Caco-2 (cell line): ENCODE measurements at regions not wholly inside any gene's neighbourhood (a gene's known extent, or its start where the extent isn't known, plus 50 kb on each side); places are given as distances from the start of the nearest gene placed in this dataset.

Experiments
- BruUV-seq: library from RNA; stranded (reverse); fragments of 400-500 nt; replicated peaks from 2 replicates; lab custom pipeline; 2021; lab: Mats Ljungman, UMichigan
- CTCF ChIA-PET: fragments of 300-600 bp; sonication (Branson Sonifier 250); formaldehyde crosslinking; loops from one replicate; lab custom pipeline; 2022; ENCODE audit warnings: antibody characterized with exemption; lab: Charles Lee
- POLR2A ChIA-PET: fragments of 300-600 bp; sonication (Branson Sonifier 250); formaldehyde crosslinking; loops from one replicate; lab custom pipeline; 2022; ENCODE audit warnings: antibody characterized with exemption; lab: Charles Lee
- DNase-seq, 2 experiments: peaks; one replicate each; pipeline versions ENCODE4 v3.0.0 to v3.0.0-alpha.2; 2020 to 2022
- H3K27me3 ChIP-seq: replicated peaks from 2 replicates; pipeline ENCODE4 v1.6.0; 2011; ENCODE audit warnings: low read length; ENCODE audit not compliant: control insufficient read depth, insufficient read depth
- H3K36me3 ChIP-seq: 2 replicates; pipeline ENCODE4 v1.5.1; 2011; ENCODE audit warnings: low read length; ENCODE audit not compliant: control insufficient read depth, insufficient read depth
- H3K4me1 ChIP-seq: fragments of 250-450 bp; sonication (Bioruptor Pico); 2 replicates; pipeline ENCODE4 v1.5.1; 2020; ENCODE audit warnings: mild to moderate bottlenecking
- H3K4me3 ChIP-seq: 2 replicates; pipeline ENCODE4 v1.5.1; 2011; ENCODE audit warnings: low read depth, mild to moderate bottlenecking, control low read depth, low read length
- H3K9me3 ChIP-seq: fragments of 250-450 bp; sonication (Bioruptor Pico); 2 replicates; pipeline ENCODE4 v1.5.1; 2020; ENCODE audit warnings: mild to moderate bottlenecking, moderate library complexity
- H3K27ac Mint-ChIP-seq: one replicate; pipeline ENCODE4 v1.8.0; 2022; ENCODE audit warnings: mixed read lengths; ENCODE audit not compliant: unreplicated experiment
- H3K27me3 Mint-ChIP-seq: one replicate; pipeline ENCODE4 v1.8.0; 2022; ENCODE audit warnings: mixed read lengths; ENCODE audit not compliant: insufficient read depth, unreplicated experiment
- H3K36me3 Mint-ChIP-seq: one replicate; pipeline ENCODE4 v1.8.0; 2022; ENCODE audit warnings: mild to moderate bottlenecking, mixed read lengths; ENCODE audit not compliant: insufficient read depth, unreplicated experiment
- H3K4me1 Mint-ChIP-seq: one replicate; pipeline ENCODE4 v1.8.0; 2022; ENCODE audit warnings: low read depth, mixed read lengths; ENCODE audit not compliant: unreplicated experiment
- H3K4me3 Mint-ChIP-seq: one replicate; pipeline ENCODE4 v1.8.0; 2022; ENCODE audit warnings: mild to moderate bottlenecking, moderate library complexity, mixed read lengths; ENCODE audit not compliant: unreplicated experiment
- H3K9me3 Mint-ChIP-seq: one replicate; pipeline ENCODE4 v1.8.0; 2022; ENCODE audit warnings: mixed read lengths; ENCODE audit not compliant: unreplicated experiment
- intact Hi-C: fragments of 100-400 bp; cut with micrococcal nuclease; formaldehyde crosslinking; loops from one replicate; pipeline ENCODE4 v1.10.0; 2022; ENCODE audit not compliant: unreplicated experiment
- TF ChIP-seq, protein P1 (sequence below), 2 experiments: fragments of 200-600 bp in 1 of 2; IDR thresholded peaks; 1 replicate in 1 of 2; 2 replicates in 1 of 2; pipeline versions ENCODE4 v1.5.1 to v1.8.0; 2011 to 2022; ENCODE audit warnings: antibody characterized with exemption in 1 of 2, control low read depth in 1 of 2, inconsistent platforms in 1 of 2, low read depth in 1 of 2, low read length in 1 of 2, mild to moderate bottlenecking in 1 of 2, moderate library complexity in 1 of 2; ENCODE audit not compliant: insufficient read depth in 1 of 2, severe bottlenecking in 1 of 2, unreplicated experiment in 1 of 2

DNA sequence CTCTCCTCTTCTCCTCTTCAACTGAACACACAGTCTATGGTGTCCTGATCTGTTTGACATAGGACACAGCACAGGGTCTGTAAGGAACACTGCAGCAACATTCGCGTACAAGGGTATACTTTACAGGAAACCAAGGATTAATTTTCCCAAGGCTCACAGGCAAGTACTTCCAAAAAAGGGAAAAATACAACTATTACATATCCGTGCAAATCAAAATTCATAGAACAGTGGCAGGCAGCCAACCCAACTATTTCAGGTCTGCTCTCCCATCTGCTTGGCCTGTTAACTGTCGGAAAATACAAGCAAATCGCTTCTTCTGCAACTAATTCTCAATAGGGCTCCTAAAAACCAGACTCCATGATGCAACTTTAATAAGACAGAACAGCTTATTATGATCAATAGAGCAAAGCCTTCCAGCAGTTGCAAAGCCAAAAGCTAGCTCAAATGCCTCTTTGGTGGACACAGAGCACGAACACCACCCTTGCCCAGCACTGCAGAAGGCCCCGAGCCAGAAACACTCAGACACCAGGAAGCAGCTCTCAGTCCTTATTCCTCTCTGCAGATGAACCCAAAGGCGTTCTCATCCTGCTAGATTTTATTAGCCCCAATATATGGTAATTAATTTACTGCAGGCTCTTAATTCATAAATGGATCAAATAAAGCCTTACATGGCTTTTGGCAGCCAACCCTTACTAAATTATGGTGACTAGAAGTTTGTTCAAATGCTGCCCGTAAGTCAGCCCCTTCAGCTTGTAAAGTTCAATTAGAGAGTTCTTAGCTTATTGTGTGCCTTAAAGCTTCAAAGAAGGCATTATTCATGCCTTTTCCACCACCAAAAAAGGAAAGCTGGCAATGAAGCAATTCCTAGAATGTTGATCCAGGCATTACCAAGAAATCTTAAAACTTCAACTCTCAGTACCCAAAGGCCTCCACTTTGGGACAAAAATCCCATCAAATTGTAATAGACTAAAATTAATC is 68.8 kb downstream of the ZNF608 start:
- H3K36me3 Mint-ChIP-seq = no peaks in the 10 kb centered on the region
- Histone ChIP-seq H3K4me3 (no peak overlapping the region), H3K9me3 (no peaks in the 10 kb centered on the region), H3K36me3 (no peaks in the 10 kb centered on the region), H3K4me1 (peaks cover 59% of the 10 kb centered on the region), H3K27me3 (no peaks in the 10 kb centered on the region)
- no peak overlapping the region for H3K4me3 Mint-ChIP-seq
- intact Hi-C loops = loop anchor here (5.0 kb wide), 2 partner anchors 230 to 320 kb away; no protein-coding TSS in a partner anchor
- ChIA-PET CTCF (no interaction called here), POLR2A (no interaction called here)
- BruUV-seq = no TSS peak
- DNase-seq = no peak
- TF ChIP-seq, protein P1, sequence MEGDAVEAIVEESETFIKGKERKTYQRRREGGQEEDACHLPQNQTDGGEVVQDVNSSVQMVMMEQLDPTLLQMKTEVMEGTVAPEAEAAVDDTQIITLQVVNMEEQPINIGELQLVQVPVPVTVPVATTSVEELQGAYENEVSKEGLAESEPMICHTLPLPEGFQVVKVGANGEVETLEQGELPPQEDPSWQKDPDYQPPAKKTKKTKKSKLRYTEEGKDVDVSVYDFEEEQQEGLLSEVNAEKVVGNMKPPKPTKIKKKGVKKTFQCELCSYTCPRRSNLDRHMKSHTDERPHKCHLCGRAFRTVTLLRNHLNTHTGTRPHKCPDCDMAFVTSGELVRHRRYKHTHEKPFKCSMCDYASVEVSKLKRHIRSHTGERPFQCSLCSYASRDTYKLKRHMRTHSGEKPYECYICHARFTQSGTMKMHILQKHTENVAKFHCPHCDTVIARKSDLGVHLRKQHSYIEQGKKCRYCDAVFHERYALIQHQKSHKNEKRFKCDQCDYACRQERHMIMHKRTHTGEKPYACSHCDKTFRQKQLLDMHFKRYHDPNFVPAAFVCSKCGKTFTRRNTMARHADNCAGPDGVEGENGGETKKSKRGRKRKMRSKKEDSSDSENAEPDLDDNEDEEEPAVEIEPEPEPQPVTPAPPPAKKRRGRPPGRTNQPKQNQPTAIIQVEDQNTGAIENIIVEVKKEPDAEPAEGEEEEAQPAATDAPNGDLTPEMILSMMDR (IDR thresholded peaks at IDR 0.05; ENCODE audit: insufficient read depth in 1 of 2, low read depth in 1 of 2, low read length in 1 of 2, severe bottlenecking in 1 of 2, unreplicated experiment in 1 of 2) = no peak
- H3K27ac Mint-ChIP-seq = peak overlapping the region; percentile 37
- H3K9me3 Mint-ChIP-seq = peaks cover 3% of the 10 kb centered on the region
- peaks cover 42% of the 10 kb centered on the region for H3K4me1 Mint-ChIP-seq
- H3K27me3 Mint-ChIP-seq = no peaks in the 10 kb centered on the region

DNA sequence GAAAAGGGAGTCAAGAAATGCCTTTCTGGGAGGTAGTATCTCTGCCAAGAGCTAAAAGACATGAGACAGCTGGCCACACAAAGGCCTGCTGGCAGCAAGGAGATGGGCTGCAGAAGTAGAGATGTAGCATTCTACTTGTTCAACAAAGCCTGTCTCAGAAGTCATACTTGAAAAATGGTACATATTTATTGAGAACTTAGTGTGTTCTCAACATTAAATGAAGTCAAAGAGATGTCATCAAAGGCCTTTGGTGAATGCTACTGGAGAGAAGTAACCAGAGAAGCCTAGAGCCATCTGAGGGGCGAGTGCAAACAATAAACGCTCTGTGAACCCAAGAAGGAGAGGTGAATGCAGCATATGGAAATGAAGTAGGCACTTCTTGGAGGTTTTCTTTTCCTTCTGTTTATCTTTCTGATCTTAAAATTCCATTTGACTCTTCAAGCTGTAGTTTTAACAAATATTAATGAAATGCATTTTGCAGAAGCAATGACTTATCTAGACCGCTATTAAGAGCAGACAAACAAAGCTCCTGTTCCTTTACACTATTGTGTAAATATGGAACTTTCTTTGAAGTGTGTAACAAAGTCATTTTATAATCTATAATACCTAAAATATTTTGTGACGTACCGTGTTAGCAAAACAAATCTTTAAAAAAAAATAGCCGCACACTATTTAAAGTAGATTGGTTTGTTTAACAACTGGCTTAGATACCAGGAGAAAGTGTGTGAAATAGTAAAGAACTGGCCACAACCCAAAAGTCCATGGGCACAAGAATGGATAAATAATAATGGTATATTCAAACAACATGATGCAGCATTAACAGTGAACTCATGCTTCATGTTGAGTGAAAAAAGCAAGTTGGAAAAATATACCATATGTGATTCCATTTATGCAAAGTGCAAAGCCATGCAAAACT is 70.2 kb downstream of the ZNF608 start:
- H3K27ac Mint-ChIP-seq = peak overlapping the region; percentile 51
- peak; percentile 43 to 47 for DNase-seq
- ChIA-PET CTCF (interaction anchor here (0.6 kb wide), 2 partner anchors 20 to 98 kb away, joined by 3 read pairs; no protein-coding TSS in a partner anchor), POLR2A (no interaction called here)
- no peaks in the 10 kb centered on the region for H3K36me3 Mint-ChIP-seq
- TF ChIP-seq, protein P1 (IDR thresholded peaks at IDR 0.05; ENCODE audit: insufficient read depth in 1 of 2, low read depth in 1 of 2, low read length in 1 of 2, severe bottlenecking in 1 of 2, unreplicated experiment in 1 of 2) = no peak
- peaks cover 49% of the 10 kb centered on the region for H3K4me1 Mint-ChIP-seq
- peaks cover 59% of the 10 kb centered on the region for H3K4me1 ChIP-seq
- intact Hi-C loops = loop anchor here (1.0 to 5.0 kb wide), 6 partner anchors 15 to 321 kb away; no protein-coding TSS in a partner anchor
- H3K4me3 ChIP-seq = no peak overlapping the region
- H3K4me3 Mint-ChIP-seq = no peak overlapping the region
- H3K27me3 ChIP-seq = no peaks in the 10 kb centered on the region
- no peaks in the 10 kb centered on the region for H3K9me3 Mint-ChIP-seq
- no TSS peak for BruUV-seq
- no peaks in the 10 kb centered on the region for H3K36me3 ChIP-seq
- H3K27me3 Mint-ChIP-seq = no peaks in the 10 kb centered on the region
- no peaks in the 10 kb centered on the region for H3K9me3 ChIP-seq

DNA sequence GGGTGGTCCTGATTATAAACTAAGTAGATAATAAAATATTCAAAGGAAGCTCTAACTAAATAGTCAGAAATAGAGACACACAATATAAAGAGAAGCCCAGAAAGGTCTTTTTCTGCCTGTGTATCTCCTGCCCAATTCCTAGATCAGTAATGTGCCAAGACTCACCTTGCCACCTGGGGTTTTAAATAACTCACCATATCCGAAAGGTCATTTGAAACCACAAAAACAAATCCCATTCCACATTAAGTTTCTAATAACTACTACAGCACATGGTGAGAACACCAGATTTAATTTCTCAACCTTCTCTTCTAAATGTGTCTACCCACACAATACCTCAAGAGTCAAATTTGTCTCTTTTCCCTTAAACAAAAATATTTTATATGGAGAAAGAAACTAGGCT is 75.2 kb downstream of the ZNF608 start:
- BruUV-seq = no TSS peak
- Mint-ChIP-seq H3K9me3 (no peaks in the 10 kb centered on the region), H3K36me3 (no peaks in the 10 kb centered on the region), H3K4me3 (no peak overlapping the region), H3K27ac (peak overlapping the region; percentile 52), H3K27me3 (no peaks in the 10 kb centered on the region), H3K4me1 (peaks cover 47% of the 10 kb centered on the region)
- no peak overlapping the region for H3K4me3 ChIP-seq
- H3K4me1 ChIP-seq = peaks cover 28% of the 10 kb centered on the region
- intact Hi-C loops = no loop called here
- no peaks in the 10 kb centered on the region for H3K27me3 ChIP-seq
- TF ChIP-seq, protein P1 (IDR thresholded peaks at IDR 0.05; ENCODE audit: insufficient read depth in 1 of 2, low read depth in 1 of 2, low read length in 1 of 2, severe bottlenecking in 1 of 2, unreplicated experiment in 1 of 2) = no peak
- CTCF ChIA-PET = no interaction called here
- H3K9me3 ChIP-seq = no peaks in the 10 kb centered on the region
- DNase-seq = no peak
- no peaks in the 10 kb centered on the region for H3K36me3 ChIP-seq
- POLR2A ChIA-PET = no interaction called here
